ENCODE measurements at regions not wholly inside any gene's neighbourhood (a gene's known extent, or its start where the extent isn't known, plus 50 kb on each side); places are given as distances from the start of the nearest gene placed in this dataset.

- no peak for TF ChIP-seq CTCF (IDR thresholded peaks at IDR 0.05)
- TF ChIP-seq POLR2A (IDR thresholded peaks at IDR 0.05) = no peak
Observed at GRCh38 chr1:29825941-29826415, 589.7 kb downstream of the PTPRU start.
